ENCODE measurements at regions not wholly inside any gene's neighbourhood (a gene's known extent, or its start where the extent isn't known, plus 50 kb on each side); places are given as distances from the start of the nearest gene placed in this dataset.
"Not testable (repeated sequence)": the region's sequence is repeated elsewhere in the genome, so short reads cannot be mapped to it uniquely, and the experiment has no call there.

- no peaks in the 10 kb centered on the region for H3K9me3 ChIP-seq (replicated peaks; ENCODE audit: low read length)
- H3K4me3 ChIP-seq (ENCODE audit: low read length), result no peak overlapping the region
- H3K36me3 ChIP-seq (ENCODE audit: insufficient read depth, low read length), result no peaks in the 10 kb centered on the region
- H3K9ac ChIP-seq (ENCODE audit: low read depth, low read length), result no peak overlapping the region
- H3K27me3 ChIP-seq (ENCODE audit: control insufficient read depth, insufficient read depth, low read length), result no peaks in the 10 kb centered on the region
- no peak overlapping the region for H3K4me2 ChIP-seq (ENCODE audit: low read length)
- H3K4me1 ChIP-seq (ENCODE audit: control insufficient read depth, insufficient read depth, low read length), result no peaks in the 10 kb centered on the region
Observed at GRCh38 chr21:20013851-20014250, 984.4 kb upstream of the NCAM2 start.

GRCh38 chr21:20016435-20017005 is 981.7 kb upstream of the NCAM2 start:
- H3K36me3 ChIP-seq (ENCODE audit: insufficient read depth, low read length), result no peaks in the 10 kb centered on the region
- no peaks in the 10 kb centered on the region for H3K27me3 ChIP-seq (ENCODE audit: control insufficient read depth, insufficient read depth, low read length)
- H3K9me3 ChIP-seq (replicated peaks; ENCODE audit: low read length), result no peaks in the 10 kb centered on the region
- H3K4me3 ChIP-seq (ENCODE audit: low read length), result no peak overlapping the region
- no peaks in the 10 kb centered on the region for H3K4me1 ChIP-seq (ENCODE audit: control insufficient read depth, insufficient read depth, low read length)
- H3K4me2 ChIP-seq (ENCODE audit: low read length), result no peak overlapping the region
- no peak overlapping the region for H3K9ac ChIP-seq (ENCODE audit: low read depth, low read length)

- Histone ChIP-seq H3K9me3 (replicated peaks; ENCODE audit: low read length) (no peaks in the 10 kb centered on the region), H3K36me3 (ENCODE audit: insufficient read depth, low read length) (no peaks in the 10 kb centered on the region), H3K9ac (ENCODE audit: low read depth, low read length) (no peak overlapping the region), H3K27me3 (ENCODE audit: control insufficient read depth, insufficient read depth, low read length) (no peaks in the 10 kb centered on the region), H3K4me2 (ENCODE audit: low read length) (no peak overlapping the region), H3K4me3 (ENCODE audit: low read length) (no peak overlapping the region), H3K4me1 (ENCODE audit: control insufficient read depth, insufficient read depth, low read length) (no peaks in the 10 kb centered on the region)
Observed at GRCh38 chr21:20020026-20020425, 978.2 kb upstream of the NCAM2 start.

GRCh38 chr21:20023193-20023592 is 975.0 kb upstream of the NCAM2 start:
- Histone ChIP-seq H3K9me3 (replicated peaks; ENCODE audit: low read length) (no peaks in the 10 kb centered on the region), H3K9ac (ENCODE audit: low read depth, low read length) (no peak overlapping the region), H3K36me3 (ENCODE audit: insufficient read depth, low read length) (no peaks in the 10 kb centered on the region), H3K4me3 (ENCODE audit: low read length) (no peak overlapping the region), H3K4me1 (ENCODE audit: control insufficient read depth, insufficient read depth, low read length) (no peaks in the 10 kb centered on the region), H3K27me3 (ENCODE audit: control insufficient read depth, insufficient read depth, low read length) (no peaks in the 10 kb centered on the region), H3K4me2 (ENCODE audit: low read length) (no peak overlapping the region)

- H3K4me1 ChIP-seq (ENCODE audit: control insufficient read depth, insufficient read depth, low read length), result no peaks in the 10 kb centered on the region
- no peaks in the 10 kb centered on the region for H3K27me3 ChIP-seq (ENCODE audit: control insufficient read depth, insufficient read depth, low read length)
- H3K4me2 ChIP-seq (ENCODE audit: low read length), result no peak overlapping the region
- H3K9ac ChIP-seq (ENCODE audit: low read depth, low read length), result no peak overlapping the region
- H3K4me3 ChIP-seq (ENCODE audit: low read length), result no peak overlapping the region
- no peaks in the 10 kb centered on the region for H3K9me3 ChIP-seq (replicated peaks; ENCODE audit: low read length)
- H3K36me3 ChIP-seq (ENCODE audit: insufficient read depth, low read length), result no peaks in the 10 kb centered on the region
Observed at GRCh38 chr21:20024741-20025140, 973.5 kb upstream of the NCAM2 start.

GRCh38 chr21:20026543-20026942 is 971.7 kb upstream of the NCAM2 start:
- Histone ChIP-seq H3K27me3 (ENCODE audit: control insufficient read depth, insufficient read depth, low read length) (no peaks in the 10 kb centered on the region), H3K4me1 (ENCODE audit: control insufficient read depth, insufficient read depth, low read length) (no peaks in the 10 kb centered on the region), H3K4me3 (ENCODE audit: low read length) (no peak overlapping the region), H3K9ac (ENCODE audit: low read depth, low read length) (no peak overlapping the region), H3K36me3 (ENCODE audit: insufficient read depth, low read length) (no peaks in the 10 kb centered on the region), H3K4me2 (ENCODE audit: low read length) (no peak overlapping the region), H3K9me3 (replicated peaks; ENCODE audit: low read length) (no peaks in the 10 kb centered on the region)

GRCh38 chr21:20030390-20030789 is 967.8 kb upstream of the NCAM2 start:
- Histone ChIP-seq H3K4me2 (ENCODE audit: low read length) (no peak overlapping the region), H3K27me3 (ENCODE audit: control insufficient read depth, insufficient read depth, low read length) (no peaks in the 10 kb centered on the region), H3K4me3 (ENCODE audit: low read length) (no peak overlapping the region), H3K9ac (ENCODE audit: low read depth, low read length) (no peak overlapping the region), H3K9me3 (replicated peaks; ENCODE audit: low read length) (no peaks in the 10 kb centered on the region), H3K4me1 (ENCODE audit: control insufficient read depth, insufficient read depth, low read length) (no peaks in the 10 kb centered on the region), H3K36me3 (ENCODE audit: insufficient read depth, low read length) (no peaks in the 10 kb centered on the region)

GRCh38 chr21:20031807-20032206 is 966.4 kb upstream of the NCAM2 start:
- Histone ChIP-seq H3K36me3 (ENCODE audit: insufficient read depth, low read length) (no peaks in the 10 kb centered on the region), H3K9ac (ENCODE audit: low read depth, low read length) (no peak overlapping the region), H3K4me1 (ENCODE audit: control insufficient read depth, insufficient read depth, low read length) (no peaks in the 10 kb centered on the region), H3K4me3 (ENCODE audit: low read length) (no peak overlapping the region), H3K27me3 (ENCODE audit: control insufficient read depth, insufficient read depth, low read length) (no peaks in the 10 kb centered on the region), H3K9me3 (replicated peaks; ENCODE audit: low read length) (no peaks in the 10 kb centered on the region), H3K4me2 (ENCODE audit: low read length) (no peak overlapping the region)

GRCh38 chr21:20040768-20041167 is 957.4 kb upstream of the NCAM2 start:
- Histone ChIP-seq H3K4me2 (ENCODE audit: low read length) (no peak overlapping the region), H3K9ac (ENCODE audit: low read depth, low read length) (no peak overlapping the region), H3K9me3 (replicated peaks; ENCODE audit: low read length) (peaks cover 4% of the 10 kb centered on the region), H3K4me3 (ENCODE audit: low read length) (no peak overlapping the region), H3K27me3 (ENCODE audit: control insufficient read depth, insufficient read depth, low read length) (no peaks in the 10 kb centered on the region), H3K36me3 (ENCODE audit: insufficient read depth, low read length) (no peaks in the 10 kb centered on the region), H3K4me1 (ENCODE audit: control insufficient read depth, insufficient read depth, low read length) (no peaks in the 10 kb centered on the region)

GRCh38 chr21:20045197-20045596 is 953.0 kb upstream of the NCAM2 start:
- no peaks in the 10 kb centered on the region for H3K36me3 ChIP-seq (ENCODE audit: insufficient read depth, low read length)
- H3K4me1 ChIP-seq (ENCODE audit: control insufficient read depth, insufficient read depth, low read length), result no peaks in the 10 kb centered on the region
- no peak overlapping the region for H3K9ac ChIP-seq (ENCODE audit: low read depth, low read length)
- H3K9me3 ChIP-seq (replicated peaks; ENCODE audit: low read length), result peaks cover 9% of the 10 kb centered on the region
- no peak overlapping the region for H3K4me2 ChIP-seq (ENCODE audit: low read length)
- no peak overlapping the region for H3K4me3 ChIP-seq (ENCODE audit: low read length)
- H3K27me3 ChIP-seq (ENCODE audit: control insufficient read depth, insufficient read depth, low read length), result no peaks in the 10 kb centered on the region

- not testable (repeated sequence) for H3K4me2 ChIP-seq (ENCODE audit: low read length); H3K4me1 ChIP-seq (ENCODE audit: control insufficient read depth, insufficient read depth, low read length); H3K9ac ChIP-seq (ENCODE audit: low read depth, low read length); H3K27me3 ChIP-seq (ENCODE audit: control insufficient read depth, insufficient read depth, low read length); H3K9me3 ChIP-seq (replicated peaks; ENCODE audit: low read length); H3K36me3 ChIP-seq (ENCODE audit: insufficient read depth, low read length); H3K4me3 ChIP-seq (ENCODE audit: low read length)
Observed at GRCh38 chr21:20048130-20048837, 949.9 kb upstream of the NCAM2 start.

- no peak overlapping the region for H3K4me3 ChIP-seq (ENCODE audit: low read length)
- no peaks in the 10 kb centered on the region for H3K27me3 ChIP-seq (ENCODE audit: control insufficient read depth, insufficient read depth, low read length)
- H3K9ac ChIP-seq (ENCODE audit: low read depth, low read length), result no peak overlapping the region
- peaks cover 3% of the 10 kb centered on the region for H3K9me3 ChIP-seq (replicated peaks; ENCODE audit: low read length)
- no peaks in the 10 kb centered on the region for H3K36me3 ChIP-seq (ENCODE audit: insufficient read depth, low read length)
- H3K4me2 ChIP-seq (ENCODE audit: low read length), result no peak overlapping the region
- no peaks in the 10 kb centered on the region for H3K4me1 ChIP-seq (ENCODE audit: control insufficient read depth, insufficient read depth, low read length)
Observed at GRCh38 chr21:20083336-20083735, 914.9 kb upstream of the NCAM2 start.

Measured in skeletal muscle satellite cell (primary cell).